T-helper 1 cell treated with Interleukin-12 subunit alpha and Interleukin-12 subunit beta and Interleukin-4 antibody, amounts not matched to agents 30 μg/mL and 1 μg/mL, for 36 hours (primary cell): ENCODE measurements at regions not wholly inside any gene's neighbourhood (a gene's known extent, or its start where the extent isn't known, plus 50 kb on each side); places are given as distances from the start of the nearest gene placed in this dataset.

ENCODE experiments used
- H3K27ac Mint-ChIP-seq: one replicate; pipeline ENCODE4 v1.8.0; 2021; ENCODE audit warnings: mild to moderate bottlenecking, mixed read lengths
- H3K27me3 Mint-ChIP-seq: one replicate; pipeline ENCODE4 v1.8.0; 2021; ENCODE audit warnings: low read depth, mixed read lengths
- H3K36me3 Mint-ChIP-seq: one replicate; pipeline ENCODE4 v1.8.0; 2021; ENCODE audit warnings: low read depth, mixed read lengths
- H3K4me1 Mint-ChIP-seq: one replicate; pipeline ENCODE4 v1.8.0; 2021; ENCODE audit warnings: low read depth, mixed read lengths
- H3K4me3 Mint-ChIP-seq: one replicate; pipeline ENCODE4 v1.8.0; 2021; ENCODE audit warnings: mild to moderate bottlenecking, moderate library complexity, mixed read lengths
- H3K9me3 Mint-ChIP-seq: one replicate; pipeline ENCODE4 v1.8.0; 2021; ENCODE audit warnings: mixed read lengths

GRCh38 chr15:31852933-31853799 is 177.1 kb upstream of the CHRNA7 start:
- Mint-ChIP-seq H3K4me1 (no peaks in the 10 kb centered on the region), H3K4me3 (no peak overlapping the region), H3K9me3 (no peaks in the 10 kb centered on the region), H3K27ac (no peak overlapping the region), H3K36me3 (no peaks in the 10 kb centered on the region), H3K27me3 (peaks cover 12% of the 10 kb centered on the region)

- no peaks in the 10 kb centered on the region for H3K36me3 Mint-ChIP-seq
- H3K27ac Mint-ChIP-seq: no peak overlapping the region
- H3K4me1 Mint-ChIP-seq: no peaks in the 10 kb centered on the region
- no peak overlapping the region for H3K4me3 Mint-ChIP-seq
- H3K27me3 Mint-ChIP-seq: peaks cover 12% of the 10 kb centered on the region
- no peaks in the 10 kb centered on the region for H3K9me3 Mint-ChIP-seq
These were observed 173.7 kb upstream of the CHRNA7 start for GRCh38 chr15:31856581-31856980.

DNA sequence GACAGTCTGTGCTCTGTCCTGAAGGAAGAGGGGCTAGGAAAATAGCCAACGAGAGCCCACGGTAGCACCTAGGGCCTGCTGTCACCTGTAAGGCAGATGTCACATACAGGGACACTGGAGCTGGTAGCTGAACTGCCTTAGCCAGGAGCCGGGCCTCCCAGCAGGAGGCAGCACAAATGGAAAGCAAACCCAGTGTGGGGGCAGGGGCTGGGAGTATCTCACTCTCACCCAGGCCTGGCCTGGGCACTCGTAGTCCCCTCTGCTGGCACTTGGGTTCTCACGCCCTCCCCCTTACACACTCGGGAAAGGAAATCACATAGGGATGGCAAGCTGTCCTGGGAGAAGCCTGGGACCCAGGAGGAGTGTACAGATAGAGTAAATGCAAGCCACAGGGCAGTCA is 173.1 kb upstream of the CHRNA7 start:
- no peaks in the 10 kb centered on the region for H3K4me1 Mint-ChIP-seq
- no peak overlapping the region for H3K4me3 Mint-ChIP-seq
- H3K36me3 Mint-ChIP-seq: no peaks in the 10 kb centered on the region
- no peaks in the 10 kb centered on the region for H3K9me3 Mint-ChIP-seq
- peaks cover 12% of the 10 kb centered on the region for H3K27me3 Mint-ChIP-seq
- H3K27ac Mint-ChIP-seq: no peak overlapping the region

DNA sequence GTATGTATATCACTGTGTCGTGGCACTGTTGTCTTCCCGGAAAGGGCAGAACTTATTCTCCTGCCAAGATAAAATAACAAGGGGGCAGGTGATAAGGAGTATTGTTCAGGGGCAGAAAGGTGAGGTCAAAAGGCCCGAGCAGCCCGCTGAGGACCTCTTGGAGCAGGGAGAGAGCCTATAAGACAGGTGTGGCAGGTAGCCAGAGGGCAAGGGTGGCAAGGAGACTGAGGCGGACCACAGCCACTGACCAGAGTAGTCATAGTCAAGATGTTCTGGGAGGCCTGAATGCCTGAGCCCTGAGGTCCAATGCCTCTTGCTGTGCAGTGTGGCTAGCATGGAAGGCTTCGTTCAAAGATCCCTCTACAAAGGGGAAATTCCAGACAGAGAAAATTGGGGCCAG is 172.3 kb upstream of the CHRNA7 start:
- Mint-ChIP-seq H3K4me3 (no peak overlapping the region), H3K36me3 (no peaks in the 10 kb centered on the region), H3K27me3 (peaks cover 11% of the 10 kb centered on the region), H3K9me3 (no peaks in the 10 kb centered on the region), H3K4me1 (no peaks in the 10 kb centered on the region), H3K27ac (no peak overlapping the region)

DNA sequence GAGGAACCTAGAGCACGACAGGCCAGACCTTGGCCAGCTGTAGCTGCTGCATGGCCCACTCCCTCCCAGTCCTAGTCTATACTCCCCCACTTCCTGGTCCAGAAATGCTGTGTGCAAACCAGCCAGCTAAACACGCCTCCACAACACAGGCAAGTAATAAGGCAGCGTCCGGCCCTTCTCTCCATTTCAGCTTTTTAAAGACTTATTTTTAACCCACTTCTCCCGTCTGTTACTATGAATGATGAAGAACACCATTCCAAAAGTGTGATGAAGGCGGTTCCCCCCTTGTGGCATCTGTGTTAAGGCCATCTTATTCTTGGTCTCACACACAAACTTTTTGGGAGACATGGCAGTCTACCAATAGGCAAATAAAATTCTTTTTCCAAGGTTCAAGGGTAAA is 164.1 kb upstream of the CHRNA7 start:
- Mint-ChIP-seq H3K27me3 (peaks cover 35% of the 10 kb centered on the region), H3K36me3 (no peaks in the 10 kb centered on the region), H3K4me3 (no peak overlapping the region)

DNA sequence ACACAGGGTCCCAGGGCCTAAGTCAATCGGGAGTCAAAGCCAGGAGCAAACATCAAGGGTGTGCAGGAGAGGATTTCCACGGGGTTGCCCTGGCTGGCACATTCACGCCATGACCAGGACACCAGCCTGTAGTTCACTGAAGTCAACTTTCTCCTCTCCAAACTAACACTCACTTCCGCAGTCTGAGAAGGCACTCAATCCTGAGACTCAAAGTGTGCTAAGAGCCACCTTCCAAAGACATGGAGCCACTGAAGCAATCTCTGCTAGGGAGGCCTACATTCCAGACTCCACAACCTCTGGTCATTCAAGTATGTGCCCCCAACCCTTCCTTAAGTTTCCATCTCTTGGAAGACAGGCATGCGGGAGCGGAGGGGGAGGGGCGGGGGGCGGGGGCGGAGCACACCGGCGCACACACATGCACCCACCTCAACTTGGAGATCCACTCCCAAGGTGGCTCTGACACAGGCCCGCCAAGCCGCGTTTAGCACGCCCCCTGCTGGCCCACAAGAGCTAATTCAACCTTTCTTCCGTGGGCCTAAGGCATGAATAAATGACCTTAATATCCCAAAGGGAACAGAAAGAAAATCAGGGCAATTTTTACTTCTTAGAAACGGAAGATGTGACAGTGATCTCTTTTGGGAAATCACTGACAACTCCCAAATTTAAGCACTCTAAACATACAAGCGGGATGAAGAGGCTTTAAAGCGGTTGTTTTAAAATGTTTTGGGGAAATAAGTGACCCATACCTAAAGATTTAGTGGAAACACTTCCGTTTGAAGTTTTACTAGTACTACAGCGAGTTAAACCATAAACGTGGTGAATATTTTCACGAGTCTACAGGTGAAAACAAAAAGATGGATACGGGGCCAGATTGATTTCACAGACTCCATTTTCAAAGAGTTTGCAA is 162.5 kb upstream of the CHRNA7 start:
- H3K4me3 Mint-ChIP-seq: peak overlapping the region; percentile 36
- peaks cover 47% of the 10 kb centered on the region for H3K27me3 Mint-ChIP-seq
- H3K36me3 Mint-ChIP-seq: no peaks in the 10 kb centered on the region
- no peaks in the 10 kb centered on the region for H3K9me3 Mint-ChIP-seq
- no peak overlapping the region for H3K27ac Mint-ChIP-seq
- peaks cover 8% of the 10 kb centered on the region for H3K4me1 Mint-ChIP-seq

More for the DNA sequence above, 164.1 kb upstream of the CHRNA7 start:
- no peaks in the 10 kb centered on the region for H3K9me3 Mint-ChIP-seq
- H3K4me1 Mint-ChIP-seq: peaks cover 7% of the 10 kb centered on the region
- H3K27ac Mint-ChIP-seq: no peak overlapping the region

DNA sequence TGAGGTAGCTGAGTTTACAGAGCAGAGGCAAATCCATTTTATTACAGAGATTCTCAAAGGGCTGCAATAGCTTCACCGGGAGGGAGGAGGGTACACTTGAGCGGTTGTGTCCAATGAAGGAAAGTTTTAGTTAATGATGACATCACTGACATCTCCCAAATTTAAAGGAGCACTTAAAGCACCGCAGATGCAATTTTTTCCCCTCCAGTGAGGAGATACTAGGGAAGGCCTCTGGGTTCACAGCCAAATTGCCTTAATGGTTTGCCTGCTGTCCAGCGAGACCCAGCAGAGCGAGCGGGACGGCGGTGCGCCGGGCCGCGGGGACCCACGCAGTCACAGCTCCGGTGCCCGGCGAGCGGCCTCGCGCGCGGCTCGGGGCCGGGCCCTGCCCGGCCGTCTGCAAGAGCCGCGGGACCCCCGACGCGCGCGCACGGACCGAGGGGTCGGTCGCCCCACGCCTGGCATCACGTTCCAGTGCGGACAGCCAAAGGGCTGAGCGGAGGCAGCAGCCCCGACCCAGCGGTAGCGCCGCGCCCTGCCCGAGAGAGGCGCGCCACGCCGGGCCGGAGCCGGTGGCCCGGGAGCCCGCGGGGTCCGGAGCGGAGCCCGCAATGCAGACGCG is 160.5 kb upstream of the CHRNA7 start:
- Mint-ChIP-seq H3K27ac (peak overlapping the region; percentile 34), H3K4me3 (peak overlapping the region; percentile 71), H3K4me1 (peaks cover 8% of the 10 kb centered on the region), H3K36me3 (no peaks in the 10 kb centered on the region), H3K9me3 (no peaks in the 10 kb centered on the region), H3K27me3 (peaks cover 58% of the 10 kb centered on the region)

- H3K9me3 Mint-ChIP-seq: no peaks in the 10 kb centered on the region
- H3K4me1 Mint-ChIP-seq: peaks cover 8% of the 10 kb centered on the region
- peak within 1 kb of the TSS; percentile 94 for H3K4me3 Mint-ChIP-seq
- H3K27ac Mint-ChIP-seq: peak within 1 kb of the TSS; percentile 84
- H3K27me3 Mint-ChIP-seq: peaks cover 54% of the 10 kb centered on the region
- no peaks in the 10 kb centered on the region for H3K36me3 Mint-ChIP-seq
These were observed 159.8 kb upstream of the CHRNA7 start, which contains the start of gene OTUD7A for GRCh38 chr15:31870328-31871165. Gene OTUD7A (minus strand): TSS chr15:31870673.

GRCh38 chr15:31871166-31871886 is 159.0 kb upstream of the CHRNA7 start:
- H3K27ac Mint-ChIP-seq: peak overlapping the region; percentile 84
- peaks cover 8% of the 10 kb centered on the region for H3K4me1 Mint-ChIP-seq
- no peaks in the 10 kb centered on the region for H3K9me3 Mint-ChIP-seq
- peaks cover 55% of the 10 kb centered on the region for H3K27me3 Mint-ChIP-seq
- H3K36me3 Mint-ChIP-seq: no peaks in the 10 kb centered on the region
- peak overlapping the region; percentile 94 for H3K4me3 Mint-ChIP-seq

- peak overlapping the region; percentile 52 for H3K4me3 Mint-ChIP-seq
- H3K27ac Mint-ChIP-seq: no peak overlapping the region
- peaks cover 8% of the 10 kb centered on the region for H3K4me1 Mint-ChIP-seq
- no peaks in the 10 kb centered on the region for H3K9me3 Mint-ChIP-seq
- H3K36me3 Mint-ChIP-seq: no peaks in the 10 kb centered on the region
- peaks cover 56% of the 10 kb centered on the region for H3K27me3 Mint-ChIP-seq
These were observed 158.4 kb upstream of the CHRNA7 start for GRCh38 chr15:31871887-31872281.

DNA sequence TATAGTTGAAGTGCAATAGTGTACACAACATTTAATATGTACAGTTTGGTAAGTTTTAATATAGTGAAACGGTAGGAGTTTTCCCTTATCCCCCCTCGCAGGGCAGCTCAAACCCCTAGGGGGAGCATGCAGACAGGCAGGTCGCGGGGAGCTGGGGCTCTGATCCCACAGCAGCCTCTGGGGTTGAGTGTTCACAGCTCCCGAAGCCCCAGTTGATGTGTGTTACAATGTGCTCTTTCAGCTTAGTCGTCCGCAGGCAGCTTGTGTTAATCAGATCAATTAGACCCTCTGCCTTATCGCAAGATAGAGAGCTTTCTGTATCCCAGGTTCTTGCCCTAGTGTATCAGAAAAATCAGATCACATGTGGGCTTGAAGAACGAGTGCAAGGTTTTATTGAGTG is 143.1 kb upstream of the CHRNA7 start:
- H3K36me3 Mint-ChIP-seq: no peaks in the 10 kb centered on the region
- no peak overlapping the region for H3K4me3 Mint-ChIP-seq
- H3K27me3 Mint-ChIP-seq: peaks cover 20% of the 10 kb centered on the region
- H3K4me1 Mint-ChIP-seq: no peaks in the 10 kb centered on the region
- no peaks in the 10 kb centered on the region for H3K9me3 Mint-ChIP-seq
- H3K27ac Mint-ChIP-seq: no peak overlapping the region

- Mint-ChIP-seq H3K9me3 (peaks cover 4% of the 10 kb centered on the region), H3K27ac (no peak overlapping the region), H3K36me3 (no peaks in the 10 kb centered on the region), H3K4me3 (no peak overlapping the region), H3K27me3 (peaks cover 16% of the 10 kb centered on the region), H3K4me1 (no peaks in the 10 kb centered on the region)
These were observed 137.8 kb upstream of the CHRNA7 start for GRCh38 chr15:31892513-31892912.

DNA sequence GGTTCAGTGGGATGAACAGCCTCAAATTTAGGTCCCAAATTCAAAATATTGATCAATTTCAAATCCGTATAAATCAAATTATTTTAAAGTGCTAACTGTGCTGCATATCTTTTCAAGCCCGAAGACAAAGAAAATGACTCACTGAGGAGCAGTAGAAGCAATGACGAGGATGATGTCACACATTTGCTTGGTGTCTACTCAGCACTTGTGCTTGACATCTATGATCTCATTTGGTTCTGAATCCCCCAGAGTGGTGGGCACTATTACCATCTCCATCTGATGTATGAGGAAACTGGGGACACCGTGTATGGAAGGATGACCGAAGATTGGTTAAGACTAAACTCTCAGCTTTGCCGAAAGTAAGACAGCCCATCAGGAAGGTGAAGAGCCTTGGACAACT is 136.5 kb upstream of the CHRNA7 start:
- Mint-ChIP-seq H3K27ac (no peak overlapping the region), H3K36me3 (peaks cover 1% of the 10 kb centered on the region), H3K4me1 (no peaks in the 10 kb centered on the region), H3K27me3 (peaks cover 12% of the 10 kb centered on the region), H3K4me3 (no peak overlapping the region), H3K9me3 (peaks cover 8% of the 10 kb centered on the region)
